B cell (primary cell): ENCODE measurements at regions not wholly inside any gene's neighbourhood (a gene's known extent, or its start where the extent isn't known, plus 50 kb on each side); places are given as distances from the start of the nearest gene placed in this dataset.

Experiments
- CTCF ChIP-seq: fragments of 200-600 bp; IDR thresholded peaks from one replicate; pipeline ENCODE4 v1.8.0; 2022; ENCODE audit warnings: antibody characterized with exemption, mild to moderate bottlenecking
- EZH2 ChIP-seq: IDR thresholded peaks from 2 replicates; pipeline ENCODE4 v1.6.1; 2012; ENCODE audit warnings: borderline replicate concordance, low read depth, mild to moderate bottlenecking, moderate library complexity, low read length; ENCODE audit not compliant: insufficient read depth, poor library complexity, severe bottlenecking

DNA sequence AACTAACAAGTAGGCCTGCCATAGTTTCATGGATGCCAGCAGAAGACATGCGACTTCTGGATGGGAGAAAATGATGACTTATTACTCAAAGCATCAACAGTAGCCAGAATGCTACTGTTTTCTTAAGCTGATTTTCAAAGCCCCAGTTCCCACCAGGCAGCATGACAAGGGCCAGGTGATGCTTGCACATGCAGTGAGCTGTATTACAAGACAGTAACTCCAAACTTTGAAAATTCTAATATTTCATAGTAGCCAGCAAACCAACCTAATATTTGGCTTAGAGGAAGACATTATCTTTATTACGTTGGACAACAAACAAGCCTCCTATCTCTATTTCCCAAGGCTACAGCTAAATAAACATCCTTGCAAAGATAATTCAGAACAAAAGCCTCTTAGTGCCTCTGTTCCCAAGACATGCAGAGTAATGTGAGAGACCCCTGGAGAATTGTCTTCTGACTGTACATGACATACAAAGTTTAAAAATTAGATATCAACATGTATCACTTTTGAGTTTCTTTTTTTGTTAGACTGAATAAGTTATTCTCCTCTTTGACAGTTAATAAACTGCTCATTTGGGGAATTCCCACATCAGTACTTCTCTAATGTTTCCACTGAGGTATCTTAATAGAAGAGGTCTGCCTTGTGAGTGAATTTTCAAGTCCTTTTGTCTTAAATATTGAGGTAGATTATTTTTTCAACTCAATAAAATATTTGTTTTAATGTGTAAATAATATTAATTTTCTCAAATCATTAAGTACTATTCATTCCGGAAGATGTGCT, 367.6 kb upstream of the CWC22 start:
- TF ChIP-seq CTCF (no peak), EZH2 (no peak)
